ENCODE measurements at regions not wholly inside any gene's neighbourhood (a gene's known extent, or its start where the extent isn't known, plus 50 kb on each side); places are given as distances from the start of the nearest gene placed in this dataset.

DNA sequence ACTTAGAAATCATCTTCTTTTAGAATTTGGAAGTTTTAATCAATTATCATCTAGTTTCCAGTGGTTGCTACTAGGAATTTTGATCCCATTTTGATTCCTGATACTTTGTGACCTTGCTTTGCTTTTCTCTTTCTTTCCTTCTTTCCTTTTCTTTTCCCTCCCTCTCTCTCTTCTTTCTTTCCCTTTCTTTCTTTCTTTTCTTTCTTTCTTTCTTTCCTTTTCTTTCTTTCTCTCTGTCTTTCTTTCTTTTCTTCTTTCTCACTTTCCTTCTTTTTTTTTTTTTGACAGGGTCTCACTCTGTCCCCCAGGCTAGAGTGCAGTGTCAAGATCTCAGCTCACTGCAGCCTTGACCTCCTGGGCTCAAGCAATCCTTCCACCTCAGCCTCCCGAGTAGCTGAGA, 81.5 kb upstream of the OSBPL8 start:
- no peak for DNase-seq (ENCODE audit: low spot score)
- H2AFZ ChIP-seq (replicated peaks) = no peak overlapping the region
- H3K36me3 ChIP-seq = no peaks in the 10 kb centered on the region
- Mint-ChIP-seq H3K27me3 (ENCODE audit: insufficient read depth, low read depth) (peaks cover 7% of the 10 kb centered on the region), H3K27ac (no peak overlapping the region), H3K4me1 (peaks cover 4% of the 10 kb centered on the region), H3K36me3 (no peaks in the 10 kb centered on the region), H3K9me3 (no peaks in the 10 kb centered on the region), H3K4me3 (no peak overlapping the region)
- H3K4me1 ChIP-seq = no peaks in the 10 kb centered on the region
- no peaks in the 10 kb centered on the region for H3F3A ChIP-seq (ENCODE audit: low read depth)
- H3K27ac ChIP-seq = no peak overlapping the region
- H3K9ac ChIP-seq = no peak overlapping the region
- H3K4me2 ChIP-seq = no peak overlapping the region
- TF ChIP-seq, protein P1, sequence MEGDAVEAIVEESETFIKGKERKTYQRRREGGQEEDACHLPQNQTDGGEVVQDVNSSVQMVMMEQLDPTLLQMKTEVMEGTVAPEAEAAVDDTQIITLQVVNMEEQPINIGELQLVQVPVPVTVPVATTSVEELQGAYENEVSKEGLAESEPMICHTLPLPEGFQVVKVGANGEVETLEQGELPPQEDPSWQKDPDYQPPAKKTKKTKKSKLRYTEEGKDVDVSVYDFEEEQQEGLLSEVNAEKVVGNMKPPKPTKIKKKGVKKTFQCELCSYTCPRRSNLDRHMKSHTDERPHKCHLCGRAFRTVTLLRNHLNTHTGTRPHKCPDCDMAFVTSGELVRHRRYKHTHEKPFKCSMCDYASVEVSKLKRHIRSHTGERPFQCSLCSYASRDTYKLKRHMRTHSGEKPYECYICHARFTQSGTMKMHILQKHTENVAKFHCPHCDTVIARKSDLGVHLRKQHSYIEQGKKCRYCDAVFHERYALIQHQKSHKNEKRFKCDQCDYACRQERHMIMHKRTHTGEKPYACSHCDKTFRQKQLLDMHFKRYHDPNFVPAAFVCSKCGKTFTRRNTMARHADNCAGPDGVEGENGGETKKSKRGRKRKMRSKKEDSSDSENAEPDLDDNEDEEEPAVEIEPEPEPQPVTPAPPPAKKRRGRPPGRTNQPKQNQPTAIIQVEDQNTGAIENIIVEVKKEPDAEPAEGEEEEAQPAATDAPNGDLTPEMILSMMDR (IDR thresholded peaks at IDR 0.05) = no peak
- no peak for TF ChIP-seq EZH2 (IDR thresholded peaks at IDR 0.05)
- TF ChIP-seq EZH2phosphoT487 (IDR thresholded peaks at IDR 0.05) = no peak
- no peaks in the 10 kb centered on the region for H3K9me3 ChIP-seq (ENCODE audit: low read depth)
- no peak overlapping the region for H3K4me3 ChIP-seq
- H3K79me2 ChIP-seq (ENCODE audit: low read depth) = no peaks in the 10 kb centered on the region
- no peaks in the 10 kb centered on the region for H4K20me1 ChIP-seq (ENCODE audit: low read depth)
- H3K27me3 ChIP-seq = no peaks in the 10 kb centered on the region

DNA sequence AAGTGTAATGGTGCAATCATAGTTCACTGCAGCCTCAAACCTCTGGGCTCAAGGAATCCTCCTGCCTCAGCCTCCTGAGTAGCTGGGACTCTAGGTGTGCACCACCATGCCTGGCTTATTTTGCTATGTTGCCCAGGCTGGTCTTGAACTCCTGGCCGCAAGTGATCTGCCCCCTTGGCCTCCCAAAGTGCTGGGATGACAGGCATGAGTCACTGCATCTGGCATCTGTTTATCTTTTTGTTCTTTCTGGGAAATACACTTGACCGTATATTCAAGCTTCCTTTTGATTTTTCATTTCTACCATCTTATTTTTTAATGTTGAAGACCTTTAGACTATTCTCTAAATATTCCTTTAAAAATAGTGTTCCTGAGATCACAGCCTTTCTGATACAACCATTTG, 82.4 kb upstream of the OSBPL8 start:
- no peaks in the 10 kb centered on the region for H3K4me1 ChIP-seq
- no peak overlapping the region for H3K27ac Mint-ChIP-seq
- H3K27me3 ChIP-seq = no peaks in the 10 kb centered on the region
- no peak overlapping the region for H3K9ac ChIP-seq
- no peaks in the 10 kb centered on the region for H3K79me2 ChIP-seq (ENCODE audit: low read depth)
- H3K4me1 Mint-ChIP-seq = no peaks in the 10 kb centered on the region
- H3K36me3 Mint-ChIP-seq = no peaks in the 10 kb centered on the region
- no peak for DNase-seq (ENCODE audit: low spot score)
- no peak overlapping the region for H3K4me3 Mint-ChIP-seq
- peaks cover 8% of the 10 kb centered on the region for H3K27me3 Mint-ChIP-seq (ENCODE audit: insufficient read depth, low read depth)
- H3K9me3 Mint-ChIP-seq = no peaks in the 10 kb centered on the region
- no peak overlapping the region for H2AFZ ChIP-seq (replicated peaks)
- no peaks in the 10 kb centered on the region for H3K36me3 ChIP-seq
- no peaks in the 10 kb centered on the region for H3F3A ChIP-seq (ENCODE audit: low read depth)
- no peak overlapping the region for H3K4me3 ChIP-seq
- TF ChIP-seq, protein P1 (IDR thresholded peaks at IDR 0.05) = no peak
- no peak for TF ChIP-seq EZH2phosphoT487 (IDR thresholded peaks at IDR 0.05)
- no peak for TF ChIP-seq EZH2 (IDR thresholded peaks at IDR 0.05)
- no peaks in the 10 kb centered on the region for H4K20me1 ChIP-seq (ENCODE audit: low read depth)
- H3K4me2 ChIP-seq = no peak overlapping the region
- no peaks in the 10 kb centered on the region for H3K9me3 ChIP-seq (ENCODE audit: low read depth)
- H3K27ac ChIP-seq = no peak overlapping the region

DNA sequence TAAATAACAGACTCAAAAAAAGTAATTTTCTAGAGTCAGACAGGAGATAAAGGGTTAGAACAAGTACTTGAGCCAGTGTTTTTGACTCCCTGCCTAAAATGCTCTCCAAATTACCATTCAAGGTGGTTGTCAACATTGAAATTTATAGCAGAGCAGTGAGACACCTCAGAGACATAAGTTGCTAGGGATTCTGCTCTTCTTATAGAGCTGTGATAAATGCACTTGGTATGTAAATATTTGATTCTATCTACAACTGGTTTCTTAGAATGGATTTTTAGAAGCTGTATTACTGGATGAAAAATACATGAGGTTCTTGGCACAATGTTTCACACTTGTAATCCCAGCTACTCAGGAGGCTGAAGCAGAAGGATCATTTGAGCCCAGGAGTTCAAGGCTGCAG, 83.9 kb upstream of the OSBPL8 start:
- Histone ChIP-seq H3K27ac (no peak overlapping the region), H3F3A (ENCODE audit: low read depth) (no peaks in the 10 kb centered on the region), H3K4me2 (no peak overlapping the region), H3K36me3 (no peaks in the 10 kb centered on the region), H2AFZ (replicated peaks) (no peak overlapping the region), H3K9me3 (ENCODE audit: low read depth) (no peaks in the 10 kb centered on the region), H3K4me1 (no peaks in the 10 kb centered on the region), H3K79me2 (ENCODE audit: low read depth) (no peaks in the 10 kb centered on the region), H3K9ac (no peak overlapping the region), H4K20me1 (ENCODE audit: low read depth) (no peaks in the 10 kb centered on the region), H3K4me3 (no peak overlapping the region), H3K27me3 (no peaks in the 10 kb centered on the region)
- H3K36me3 Mint-ChIP-seq = no peaks in the 10 kb centered on the region
- H3K27me3 Mint-ChIP-seq (ENCODE audit: insufficient read depth, low read depth) = peaks cover 8% of the 10 kb centered on the region
- no peaks in the 10 kb centered on the region for H3K9me3 Mint-ChIP-seq
- H3K27ac Mint-ChIP-seq = no peak overlapping the region
- DNase-seq (ENCODE audit: low spot score) = no peak
- TF ChIP-seq EZH2phosphoT487 (IDR thresholded peaks at IDR 0.05) (no peak), EZH2 (IDR thresholded peaks at IDR 0.05) (no peak)
- TF ChIP-seq, protein P1 (IDR thresholded peaks at IDR 0.05) = no peak
- H3K4me1 Mint-ChIP-seq = no peaks in the 10 kb centered on the region
- H3K4me3 Mint-ChIP-seq = no peak overlapping the region

DNA sequence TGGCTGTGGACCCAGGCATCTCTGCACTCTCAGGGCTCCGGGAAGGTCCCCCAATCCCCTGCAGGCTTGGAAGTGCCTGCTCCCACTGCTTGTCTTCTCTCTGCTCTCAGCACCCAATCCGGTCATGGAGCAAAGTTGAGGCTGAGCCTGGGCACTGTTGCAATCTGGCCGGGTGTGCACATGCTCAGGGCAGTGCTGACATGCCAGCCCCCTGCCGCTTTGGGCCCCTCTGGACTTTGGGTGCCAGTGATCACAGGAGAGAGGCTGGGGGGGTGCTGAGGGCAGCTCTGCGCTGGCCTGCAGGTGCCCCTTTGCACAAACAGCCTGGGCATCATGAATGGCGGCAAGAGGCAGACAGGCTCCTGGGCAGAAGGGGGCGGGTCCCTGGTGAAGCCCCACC, 85.4 kb upstream of the OSBPL8 start:
- H3K27ac Mint-ChIP-seq = no peak overlapping the region
- H4K20me1 ChIP-seq (ENCODE audit: low read depth) = no peaks in the 10 kb centered on the region
- no peak overlapping the region for H3K4me3 ChIP-seq
- no peak for DNase-seq (ENCODE audit: low spot score)
- no peaks in the 10 kb centered on the region for H3K27me3 ChIP-seq
- no peaks in the 10 kb centered on the region for H3K9me3 ChIP-seq (ENCODE audit: low read depth)
- no peaks in the 10 kb centered on the region for H3K36me3 ChIP-seq
- no peak overlapping the region for H3K4me2 ChIP-seq
- H3K36me3 Mint-ChIP-seq = no peaks in the 10 kb centered on the region
- H3K4me1 Mint-ChIP-seq = no peaks in the 10 kb centered on the region
- no peaks in the 10 kb centered on the region for H3F3A ChIP-seq (ENCODE audit: low read depth)
- peaks cover 8% of the 10 kb centered on the region for H3K27me3 Mint-ChIP-seq (ENCODE audit: insufficient read depth, low read depth)
- H3K9me3 Mint-ChIP-seq = no peaks in the 10 kb centered on the region
- no peak overlapping the region for H3K27ac ChIP-seq
- H3K79me2 ChIP-seq (ENCODE audit: low read depth) = no peaks in the 10 kb centered on the region
- no peak overlapping the region for H2AFZ ChIP-seq (replicated peaks)
- TF ChIP-seq, protein P1 (IDR thresholded peaks at IDR 0.05) = no peak
- TF ChIP-seq EZH2 (IDR thresholded peaks at IDR 0.05) (no peak), EZH2phosphoT487 (IDR thresholded peaks at IDR 0.05) (no peak)
- H3K4me1 ChIP-seq = no peaks in the 10 kb centered on the region
- H3K4me3 Mint-ChIP-seq = no peak overlapping the region
- H3K9ac ChIP-seq = no peak overlapping the region
